CD4-positive, alpha-beta T cell treated with Interleukin-6 for 4 hours (primary cell): ENCODE measurements at regions not wholly inside any gene's neighbourhood (a gene's known extent, or its start where the extent isn't known, plus 50 kb on each side); places are given as distances from the start of the nearest gene placed in this dataset.
"Not testable (repeated sequence)": the region's sequence is repeated elsewhere in the genome, so short reads cannot be mapped to it uniquely, and the experiment has no call there.

Source experiments
- DNase-seq: peaks from one replicate; pipeline ENCODE4 v3.0.0-alpha.2; 2020; ENCODE audit warnings: mixed read lengths

DNA sequence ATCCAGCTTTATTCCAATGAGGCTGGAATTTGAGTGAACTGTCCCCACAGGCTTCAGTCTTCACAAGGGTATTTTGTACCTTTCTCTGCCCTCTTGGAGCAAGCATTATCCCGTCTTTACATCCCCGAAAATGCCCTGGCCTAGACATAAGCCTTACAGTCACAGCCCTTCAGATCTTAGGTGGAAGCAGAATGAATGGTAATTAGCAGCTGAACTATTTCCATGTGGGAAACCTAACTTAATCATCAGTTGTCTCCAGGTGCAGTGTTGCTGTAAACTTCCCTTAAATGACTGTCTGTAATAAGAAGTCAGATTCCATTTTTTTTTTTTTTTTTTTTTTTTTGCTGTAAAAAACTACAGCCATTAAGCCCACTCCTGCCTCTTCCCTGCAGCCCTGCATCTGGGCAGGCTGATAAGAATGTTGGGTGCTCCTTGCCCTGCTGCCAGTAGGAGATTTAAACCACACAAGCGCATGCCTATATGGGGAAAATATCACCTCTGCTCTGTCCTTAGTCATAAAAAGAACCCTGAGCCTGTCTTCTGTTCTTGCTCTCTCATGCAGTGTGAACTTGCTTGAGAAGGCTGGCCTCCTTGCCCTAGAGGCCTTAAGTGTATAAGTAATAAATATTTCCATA lies 426.8 kb upstream of the SLITRK5 start:
- DNase-seq = no peak

DNA sequence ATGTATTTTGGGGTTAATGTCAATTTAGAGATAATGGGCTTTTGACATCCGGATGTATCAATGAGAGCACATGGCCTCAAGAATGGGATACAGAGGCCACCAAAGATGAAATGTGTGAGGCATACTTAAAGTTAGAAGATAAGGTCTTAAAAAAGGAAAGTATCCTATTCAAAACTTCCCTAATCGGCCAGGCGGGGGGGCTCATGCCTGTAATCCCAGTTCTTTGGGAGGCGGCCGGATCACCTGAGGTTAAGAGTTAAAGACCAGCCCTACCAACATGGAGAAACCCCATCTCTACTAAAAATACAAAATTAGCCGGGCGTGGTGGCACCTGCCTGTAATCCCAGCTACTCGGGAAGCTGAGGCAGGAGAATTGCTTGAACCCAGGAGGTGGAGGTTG lies 421.3 kb upstream of the SLITRK5 start:
- DNase-seq = not testable (repeated sequence)

DNA sequence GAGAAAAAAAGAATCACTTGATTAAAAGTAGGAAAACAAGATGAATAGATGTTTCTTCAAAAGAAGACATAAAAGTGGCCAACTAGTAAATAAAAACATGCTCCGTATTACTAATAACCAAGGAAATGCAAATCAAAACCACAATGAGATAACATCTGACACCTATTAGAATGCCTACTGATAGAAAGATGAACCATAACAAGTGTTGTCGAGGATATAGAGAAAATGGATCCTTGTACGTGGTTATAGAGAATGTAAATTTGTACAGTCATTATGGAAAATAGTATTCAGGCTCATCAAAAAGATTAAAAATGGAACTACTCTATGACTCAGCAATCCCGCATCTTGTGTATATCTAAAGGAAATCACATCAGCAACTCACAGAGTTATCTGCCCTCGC lies 415.8 kb upstream of the SLITRK5 start:
- DNase-seq = no peak

DNA sequence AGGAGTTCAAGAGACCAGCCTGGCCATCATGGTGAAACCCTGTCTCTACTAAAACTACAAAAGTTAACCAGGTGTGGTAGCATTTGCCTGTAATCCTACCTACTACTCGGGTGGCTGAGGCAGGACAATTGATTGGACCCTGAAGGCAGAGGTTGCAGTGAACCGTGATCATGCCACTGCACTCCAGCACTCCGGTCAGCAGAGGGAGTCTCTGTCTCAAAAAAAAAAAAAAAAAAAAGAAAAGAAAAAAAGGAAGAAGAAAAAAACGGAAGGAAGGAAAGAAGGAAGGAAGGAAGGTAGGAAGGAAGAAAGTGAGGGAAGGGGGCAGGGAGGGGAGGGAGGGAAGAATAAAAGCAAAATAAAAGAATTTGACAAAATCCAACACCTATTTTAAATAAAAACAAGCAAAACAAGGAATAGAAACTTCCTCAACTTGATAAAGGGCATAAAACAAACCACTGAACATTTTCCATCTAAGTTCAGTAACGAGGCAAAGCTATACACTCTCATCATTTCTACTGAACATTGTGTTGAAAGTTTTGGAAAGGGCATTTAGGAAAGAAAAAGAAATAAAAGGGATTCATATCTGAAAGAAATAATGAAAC lies 411.6 kb upstream of the SLITRK5 start:
- DNase-seq = no peak

DNA sequence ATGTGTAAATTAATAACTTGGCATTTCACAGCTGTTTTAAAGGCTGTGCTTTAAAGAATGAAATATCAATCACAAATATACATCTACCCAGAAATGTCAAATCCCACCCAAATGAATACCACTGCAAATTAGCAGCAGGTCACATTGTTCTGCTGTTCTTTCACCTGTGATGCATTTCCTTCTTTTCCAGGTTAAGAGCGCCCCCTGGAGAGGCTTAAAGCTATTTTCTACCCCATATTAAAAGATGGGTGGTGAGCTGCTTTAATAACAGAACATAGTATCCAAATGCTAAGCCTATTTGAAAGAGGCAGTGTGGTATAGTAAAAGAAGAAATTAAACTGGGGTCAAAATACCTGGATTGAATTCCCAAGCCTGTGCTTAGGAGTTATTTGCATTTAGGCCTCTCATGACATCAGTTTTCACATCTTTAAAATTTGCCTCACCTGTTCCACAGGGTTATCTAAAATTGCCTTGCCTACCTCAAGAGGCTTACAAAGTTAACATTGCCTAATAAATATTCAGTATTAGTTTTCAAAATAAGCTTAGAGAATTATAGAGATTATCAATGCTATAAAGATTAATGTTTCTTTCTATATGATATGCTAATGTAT lies 396.9 kb upstream of the SLITRK5 start:
- peak; percentile 2 for DNase-seq

DNA sequence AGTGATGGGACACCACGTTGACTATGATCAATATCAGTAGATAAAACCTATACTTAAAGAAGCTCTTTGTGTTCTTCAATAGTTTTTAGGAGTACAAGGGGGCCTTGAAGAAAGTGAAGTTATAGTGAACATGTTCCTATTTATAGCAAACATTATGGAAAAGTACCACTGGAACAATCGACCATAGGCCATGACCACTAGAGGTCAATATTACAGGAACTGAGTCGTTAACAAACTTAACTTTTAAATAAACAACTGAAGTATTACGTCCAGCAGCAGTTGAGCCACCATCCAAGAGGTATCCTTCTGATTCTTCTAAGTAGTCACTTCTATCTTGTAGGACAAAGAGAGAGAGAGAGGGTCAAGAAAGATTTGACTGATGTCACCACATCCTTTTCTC lies 391.0 kb upstream of the SLITRK5 start:
- DNase-seq = no peak

DNA sequence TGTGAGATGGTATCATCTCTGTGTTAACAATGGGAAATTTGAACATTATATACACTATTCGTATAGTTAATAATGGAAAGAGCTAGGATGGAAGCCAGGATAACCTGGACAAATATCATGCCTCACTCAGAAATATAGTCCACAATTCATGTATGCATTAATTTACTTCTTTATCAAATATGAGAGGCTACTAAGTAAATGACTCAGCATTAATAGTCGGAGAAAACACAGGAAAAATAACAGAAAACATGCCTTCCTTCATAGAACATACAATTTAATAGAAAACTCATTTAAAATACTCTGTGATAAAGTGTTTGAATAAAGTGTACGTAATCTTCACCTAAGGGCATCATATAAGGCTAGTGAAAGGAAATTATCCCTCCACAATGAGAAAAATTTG lies 383.4 kb upstream of the SLITRK5 start:
- DNase-seq = no peak

DNA sequence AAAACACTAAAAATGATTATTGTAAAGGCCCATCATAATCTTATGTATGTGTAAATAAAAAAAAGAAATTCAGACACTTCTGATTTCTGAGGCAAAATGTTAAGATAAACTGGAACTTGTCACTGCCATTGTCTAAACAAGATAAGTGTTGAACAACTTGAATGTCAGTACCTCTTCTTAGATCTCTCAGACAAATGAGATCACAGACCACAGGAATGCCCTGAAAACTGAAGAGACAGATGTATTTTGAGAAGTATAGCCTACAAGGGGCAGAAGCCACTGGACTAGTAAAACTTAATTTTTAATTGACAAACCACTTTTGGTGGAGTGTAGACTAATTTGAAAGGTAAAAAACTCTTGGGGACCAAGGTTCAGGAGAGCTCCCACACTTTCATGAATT lies 375.5 kb upstream of the SLITRK5 start:
- DNase-seq = no peak

DNA sequence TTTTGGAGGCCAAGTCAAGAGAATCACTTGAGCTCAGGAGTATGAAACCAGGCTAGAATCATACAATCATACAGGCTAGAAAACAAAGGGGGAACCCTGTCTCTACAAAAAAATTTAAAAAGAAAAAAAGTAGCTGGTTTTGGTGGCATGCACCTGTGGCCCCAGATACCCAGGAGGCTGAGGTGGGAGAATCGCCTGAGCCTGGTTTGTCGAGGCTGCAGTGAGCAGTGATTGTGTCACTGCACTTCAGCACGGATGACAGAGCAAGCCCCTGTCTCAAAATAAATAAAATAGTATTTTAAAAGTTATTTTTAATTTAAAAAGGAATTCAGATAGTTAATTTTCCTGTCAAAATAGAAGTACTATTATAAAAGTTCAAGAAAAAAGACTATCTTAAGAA lies 369.1 kb upstream of the SLITRK5 start:
- DNase-seq = no peak

DNA sequence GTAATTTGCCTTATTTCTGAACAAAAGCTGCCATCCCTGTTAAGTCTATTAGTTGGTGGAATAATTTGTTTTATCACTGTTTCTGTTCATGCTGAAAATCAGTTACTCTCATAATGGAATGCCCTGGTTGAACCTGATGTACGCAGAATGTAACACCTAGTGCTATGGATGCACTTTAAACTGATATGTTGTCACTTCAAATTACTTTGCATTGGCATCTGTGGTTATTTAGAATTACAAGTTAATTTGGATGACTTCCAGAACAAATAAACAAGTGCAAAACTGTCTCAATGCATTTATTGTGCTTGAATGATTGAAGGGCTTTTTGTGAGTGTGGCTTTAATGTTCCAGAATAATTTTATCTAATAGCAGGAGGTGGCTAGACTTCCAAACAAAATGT lies 368.2 kb upstream of the SLITRK5 start:
- no peak for DNase-seq

DNA sequence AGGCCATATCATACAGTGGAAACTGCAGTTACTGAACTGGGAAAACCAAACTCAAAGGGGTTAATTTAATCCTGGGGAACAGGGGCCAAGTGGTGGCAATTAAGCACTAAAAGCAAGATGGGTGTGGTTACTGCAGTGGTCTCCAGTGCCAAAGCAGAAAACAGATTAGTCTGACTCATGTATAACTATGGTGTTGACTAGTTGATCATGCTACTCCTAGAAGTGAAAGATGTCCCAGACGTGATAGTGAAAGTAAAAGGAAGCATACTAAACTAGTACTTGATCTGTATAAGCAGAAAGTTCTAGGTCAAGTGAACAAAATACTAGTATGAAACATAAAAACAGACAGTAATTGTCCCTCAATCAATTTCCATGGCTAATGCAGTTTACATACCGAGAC lies 360.0 kb upstream of the SLITRK5 start:
- DNase-seq = no peak

DNA sequence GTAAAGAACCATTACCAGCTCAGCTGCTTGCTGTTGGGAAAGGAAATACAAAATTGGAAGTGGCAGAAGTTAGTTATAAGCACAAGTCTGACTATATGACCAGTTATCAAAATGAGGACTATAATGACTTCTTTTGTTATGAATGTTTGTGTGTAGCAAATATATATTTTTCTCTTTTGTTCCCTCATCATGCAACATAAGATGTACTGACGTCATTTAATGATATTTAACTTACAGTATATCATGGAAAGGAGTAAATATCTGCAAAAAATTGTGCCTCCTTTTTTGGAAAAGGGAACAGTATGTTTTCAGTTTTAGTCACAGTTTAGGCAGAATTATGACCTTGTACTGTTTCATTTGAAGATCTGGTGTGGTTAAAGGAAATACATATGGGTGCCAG lies 356.3 kb upstream of the SLITRK5 start:
- DNase-seq = no peak

DNA sequence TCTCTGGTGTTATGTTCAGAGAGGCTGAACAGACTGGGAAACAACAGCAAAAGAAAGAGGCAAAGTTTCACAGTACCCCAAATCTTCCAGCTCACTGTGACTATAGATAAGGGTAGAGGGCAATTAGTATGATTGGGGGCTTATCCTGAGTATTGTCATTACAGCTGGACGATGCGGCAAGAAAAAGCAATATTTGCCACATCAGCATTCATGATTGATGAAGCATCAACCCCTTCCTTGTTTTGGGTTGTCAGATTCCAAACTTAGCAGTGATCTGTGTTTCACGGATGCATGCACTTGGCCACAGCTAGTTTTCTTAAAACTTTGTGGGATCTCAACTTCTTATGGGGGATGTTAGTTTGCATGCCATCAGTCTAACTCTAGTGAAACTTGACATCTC lies 348.8 kb upstream of the SLITRK5 start:
- no peak for DNase-seq

DNA sequence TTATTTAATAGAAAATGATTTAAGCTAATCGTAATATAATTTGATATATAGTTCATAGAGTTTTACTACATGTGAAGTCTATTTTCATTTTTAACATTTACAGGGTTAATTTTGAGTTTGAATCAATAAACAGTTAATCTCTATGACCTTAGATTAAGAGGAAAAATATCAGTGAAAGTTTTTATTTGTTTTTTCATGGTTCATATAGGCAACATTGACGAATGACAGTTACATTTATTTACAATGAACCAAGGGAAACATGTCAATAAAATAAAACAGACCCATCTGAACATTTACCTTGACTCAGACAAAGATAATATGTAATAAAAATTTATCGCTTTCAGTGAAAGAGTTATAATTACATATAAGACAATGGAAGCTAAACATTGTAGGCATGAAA lies 346.6 kb upstream of the SLITRK5 start:
- no peak for DNase-seq

DNA sequence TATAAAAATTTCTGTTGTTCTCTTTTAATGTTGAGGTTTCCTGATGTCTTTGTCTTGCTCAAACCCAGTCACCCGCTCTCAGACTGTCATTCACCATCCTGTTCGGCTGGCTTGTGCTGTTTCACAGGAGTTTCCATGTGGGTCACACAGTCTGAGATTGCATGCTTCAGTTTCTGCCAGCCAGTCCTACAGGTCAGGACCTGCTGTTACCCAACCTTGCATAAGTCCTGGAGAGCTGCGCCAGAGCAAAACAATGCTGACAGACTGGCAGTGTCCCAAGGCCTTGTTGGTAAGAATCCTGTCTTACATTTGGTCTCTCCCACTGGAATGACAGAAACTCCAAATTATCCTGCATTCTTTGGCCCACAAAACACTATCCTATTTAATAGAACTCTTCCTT lies 340.0 kb upstream of the SLITRK5 start:
- DNase-seq = no peak

DNA sequence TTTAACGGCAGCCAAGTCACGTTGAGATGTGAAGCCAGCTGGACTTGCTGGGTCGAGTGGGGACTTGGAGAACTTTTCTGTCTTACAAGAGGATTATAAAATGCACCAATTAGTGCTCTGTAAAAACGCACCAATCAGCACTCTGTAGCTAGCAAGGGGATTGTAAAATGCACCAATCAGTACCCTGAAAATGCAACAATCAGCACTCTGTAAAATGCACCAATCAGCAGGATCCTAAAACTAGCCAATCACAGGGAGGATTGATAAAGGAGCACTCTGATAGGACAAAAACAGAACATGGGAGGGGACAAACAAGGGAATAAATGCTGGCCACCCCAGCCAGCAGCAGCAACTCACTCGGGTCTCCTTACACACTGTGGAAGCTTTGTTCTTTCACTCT lies 337.6 kb upstream of the SLITRK5 start:
- no peak for DNase-seq

DNA sequence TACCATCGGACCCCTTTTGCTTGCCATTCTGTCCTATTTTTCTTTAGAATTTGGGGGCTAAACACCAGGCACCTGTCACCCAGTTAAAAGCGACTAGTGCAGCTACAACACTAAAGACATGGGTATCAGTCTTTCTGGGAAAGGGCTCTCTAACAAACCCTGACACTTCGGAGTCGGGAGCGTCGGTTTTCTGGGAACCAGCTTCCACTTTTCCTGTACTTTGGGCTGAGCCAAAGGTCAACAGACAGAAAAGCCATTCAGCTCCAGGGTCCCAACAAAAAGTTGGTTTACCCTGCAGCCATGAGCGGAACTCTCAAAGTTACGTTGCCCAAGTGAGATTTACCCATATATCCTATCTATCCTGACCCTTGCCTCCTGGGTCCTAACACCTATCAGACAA lies 337.0 kb upstream of the SLITRK5 start:
- DNase-seq = no peak

DNA sequence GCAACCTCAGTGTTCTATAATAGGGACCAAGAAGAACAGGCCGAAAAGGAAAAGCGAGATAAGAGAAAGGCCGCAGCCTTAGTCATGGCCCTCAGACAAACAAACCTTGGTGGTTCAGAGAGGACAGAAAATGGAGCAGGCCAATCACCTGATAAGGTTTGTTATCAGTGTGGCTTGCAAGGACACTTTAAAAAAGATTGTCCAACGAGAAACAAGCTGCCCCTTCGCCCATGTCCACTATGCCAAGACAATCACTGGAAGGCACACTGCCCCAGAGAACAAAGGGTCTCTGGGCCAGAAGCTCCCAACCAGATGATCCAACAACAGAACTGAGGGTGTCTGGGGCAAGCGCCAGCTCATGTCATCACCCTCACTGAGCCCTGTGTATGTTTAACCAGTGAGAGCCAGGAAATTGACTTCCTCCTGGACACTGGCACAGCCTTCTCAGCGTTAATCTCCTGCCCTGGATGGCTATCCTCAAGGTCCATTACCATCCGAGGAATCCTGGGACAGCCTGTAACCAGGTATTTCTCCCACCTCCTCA lies 334.8 kb upstream of the SLITRK5 start:
- not testable (repeated sequence) for DNase-seq

DNA sequence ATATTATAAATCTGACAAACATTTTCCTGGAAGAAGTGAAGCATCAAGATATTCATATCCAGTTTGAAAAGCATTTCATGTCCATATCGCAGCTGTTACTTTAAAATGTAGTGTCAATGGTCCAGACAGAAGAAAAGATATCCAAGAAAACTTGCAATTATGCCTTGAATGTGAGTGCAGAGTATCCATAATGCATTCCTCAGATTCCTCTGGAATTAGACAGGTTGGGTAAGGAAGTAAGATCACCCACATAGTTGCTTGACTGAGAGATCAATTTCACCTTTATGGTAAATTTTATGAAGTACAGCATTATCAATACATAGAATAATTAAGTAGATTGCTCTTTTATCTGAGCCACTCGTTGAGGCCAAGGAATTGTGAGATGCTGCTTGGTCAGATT lies 327.0 kb upstream of the SLITRK5 start:
- no peak for DNase-seq

DNA sequence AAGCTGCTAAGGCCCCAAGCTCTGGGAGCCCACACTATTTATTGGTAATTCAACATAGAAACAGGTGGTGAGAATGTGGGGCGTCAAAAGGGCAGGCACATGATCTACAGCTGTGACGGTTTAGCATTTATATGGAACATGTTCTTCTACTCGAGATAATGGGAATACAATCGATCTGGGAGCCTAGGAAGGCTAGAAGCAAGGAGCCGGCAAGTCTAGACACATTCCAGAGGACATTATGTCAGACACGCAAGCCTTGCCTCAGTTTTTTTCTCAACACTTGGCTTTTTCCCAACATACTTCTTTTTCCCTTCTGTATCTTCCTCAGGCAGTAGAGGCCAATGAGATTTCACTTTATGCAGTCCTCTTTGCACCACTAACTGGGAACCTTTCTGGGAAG lies 315.7 kb upstream of the SLITRK5 start:
- DNase-seq = no peak

DNA sequence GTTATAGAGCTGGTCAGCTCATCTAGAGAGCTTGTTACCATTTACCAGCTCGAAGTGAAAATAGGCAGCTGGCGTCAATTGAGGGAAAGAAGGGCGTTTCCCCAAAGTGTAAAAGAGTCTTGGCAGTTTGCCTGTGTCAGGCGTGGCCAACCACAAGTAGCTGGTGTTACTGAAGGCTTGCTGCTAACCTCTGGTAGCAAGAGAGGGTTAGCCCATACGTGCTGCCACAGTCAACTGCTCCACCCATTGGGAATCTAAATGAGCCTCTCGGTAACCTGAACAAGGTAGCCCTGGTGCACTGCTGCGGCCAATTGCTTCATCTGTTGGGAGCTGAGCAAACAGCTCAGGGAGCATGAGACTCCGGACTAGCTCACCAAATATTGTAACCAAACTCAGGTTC lies 314.9 kb upstream of the SLITRK5 start:
- no peak for DNase-seq

DNA sequence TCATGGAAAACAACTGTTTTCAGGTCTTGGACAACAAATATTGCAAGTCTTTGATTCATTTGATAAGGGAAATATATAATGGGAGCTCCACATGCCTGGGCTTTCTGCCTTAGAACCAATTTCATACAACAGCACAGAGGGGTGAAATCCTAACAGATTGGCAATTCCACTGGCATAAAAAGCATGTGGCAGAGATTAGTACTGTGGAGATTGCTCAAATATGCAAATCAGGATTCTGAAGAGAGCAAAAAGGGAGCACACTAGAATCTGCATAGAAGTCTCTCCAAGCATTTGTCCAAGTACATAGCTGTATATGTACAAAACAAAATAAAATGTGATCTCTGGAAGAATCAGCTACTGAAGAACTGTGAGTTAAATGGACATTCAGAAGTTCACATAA lies 312.9 kb upstream of the SLITRK5 start:
- no peak for DNase-seq

DNA sequence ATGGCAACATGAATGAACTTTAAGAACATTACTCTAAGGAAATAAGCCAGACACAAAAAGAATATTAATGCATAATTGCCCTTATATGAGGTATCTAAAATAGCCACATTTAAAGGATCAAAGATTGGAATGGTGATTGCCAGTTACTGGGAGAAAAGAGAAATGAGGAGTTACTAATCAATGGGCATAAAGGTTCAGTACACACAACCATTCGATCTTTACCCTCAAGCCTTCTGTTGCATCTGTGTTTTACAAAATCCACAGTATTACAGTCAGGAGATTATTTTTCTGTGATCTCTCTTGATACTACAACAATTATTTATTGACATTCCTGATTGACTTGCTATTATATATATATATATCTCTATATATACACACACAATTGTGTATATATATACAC lies 310.0 kb upstream of the SLITRK5 start:
- DNase-seq = no peak

DNA sequence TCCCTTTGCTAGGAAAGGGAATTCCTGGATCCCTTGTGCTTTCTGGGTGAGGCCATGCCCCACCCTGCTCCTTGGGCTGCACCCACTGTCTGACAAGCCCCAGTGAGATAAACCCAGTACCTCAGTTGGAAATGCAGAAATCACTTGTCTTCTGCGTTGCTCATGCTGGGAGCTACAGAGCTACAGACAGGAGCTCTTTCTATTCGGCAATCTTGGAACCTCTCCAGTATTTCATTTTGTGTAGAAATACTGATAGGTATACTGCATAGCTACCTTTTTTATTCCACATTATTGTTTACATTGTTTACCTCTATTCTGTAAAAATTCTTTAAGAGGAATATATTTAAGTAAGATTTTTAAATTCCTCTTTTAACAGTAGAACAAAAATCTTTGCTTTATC lies 302.5 kb upstream of the SLITRK5 start:
- no peak for DNase-seq

DNA sequence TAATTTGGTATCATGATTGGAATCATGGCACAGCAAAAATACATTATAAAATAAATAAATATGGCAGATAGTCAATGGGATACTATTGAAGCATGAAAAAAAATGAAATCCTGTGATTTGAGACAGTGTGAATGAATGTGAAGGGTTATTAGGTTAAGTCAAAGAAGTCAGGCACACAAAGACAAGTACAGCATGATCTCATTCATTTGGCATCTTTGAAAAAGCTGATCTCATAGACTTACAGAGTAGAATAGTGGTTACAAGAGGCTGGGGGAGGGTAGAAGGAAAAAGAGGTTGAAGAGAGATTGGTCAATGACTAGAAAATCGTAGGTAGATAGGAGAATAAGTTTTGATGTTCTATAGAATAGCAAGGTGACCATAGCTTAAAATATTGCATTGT lies 295.1 kb upstream of the SLITRK5 start:
- DNase-seq = no peak
